NCI-H345 (cell line): ENCODE measurements at regions not wholly inside any gene's neighbourhood (a gene's known extent, or its start where the extent isn't known, plus 50 kb on each side); places are given as distances from the start of the nearest gene placed in this dataset.
"Not testable (repeated sequence)": the region's sequence is repeated elsewhere in the genome, so short reads cannot be mapped to it uniquely, and the experiment has no call there.

Source experiments
- DNase-seq: peaks from one replicate; lab custom pipeline; 2025; lab: John Stamatoyannopoulos, UW

GRCh38 chr5:40347981-40348725 is 331.6 kb upstream of the PTGER4 start:
- no peak for DNase-seq

GRCh38 chr5:40346901-40347300 is 332.8 kb upstream of the PTGER4 start:
- DNase-seq = no peak

- not testable (repeated sequence) for DNase-seq
Observed at GRCh38 chr5:40338434-40338833, 341.3 kb upstream of the PTGER4 start.

- no peak for DNase-seq
Observed at GRCh38 chr5:40334242-40334635, 345.5 kb upstream of the PTGER4 start.

- no peak for DNase-seq
Observed at GRCh38 chr5:40333459-40334241, 346.1 kb upstream of the PTGER4 start.

- no peak for DNase-seq
Observed at GRCh38 chr5:40332970-40333369, 346.7 kb upstream of the PTGER4 start.

GRCh38 chr5:40331616-40332015 is 348.1 kb upstream of the PTGER4 start:
- no peak for DNase-seq

GRCh38 chr5:40321514-40321913 is 358.2 kb upstream of the PTGER4 start:
- no peak for DNase-seq

- no peak for DNase-seq
Observed at GRCh38 chr5:40318395-40318794, 361.3 kb upstream of the PTGER4 start.

- DNase-seq = no peak
Observed at GRCh38 chr5:40317023-40317422, 362.7 kb upstream of the PTGER4 start.

- DNase-seq = no peak
Observed at GRCh38 chr5:40315126-40315525, 364.6 kb upstream of the PTGER4 start.

GRCh38 chr5:40314275-40314674 is 365.4 kb upstream of the PTGER4 start:
- DNase-seq = no peak

GRCh38 chr5:40312205-40312604 is 367.5 kb upstream of the PTGER4 start:
- no peak for DNase-seq

GRCh38 chr5:40309851-40310250 is 369.9 kb upstream of the PTGER4 start:
- no peak for DNase-seq

GRCh38 chr5:40308867-40309266 is 370.8 kb upstream of the PTGER4 start:
- no peak for DNase-seq

- no peak for DNase-seq
Observed at GRCh38 chr5:40307920-40308319, 371.8 kb upstream of the PTGER4 start.

GRCh38 chr5:40306869-40307487 is 372.7 kb upstream of the PTGER4 start:
- no peak for DNase-seq

GRCh38 chr5:40292006-40292405 is 387.7 kb upstream of the PTGER4 start:
- DNase-seq = no peak

GRCh38 chr5:40291338-40291737 is 388.4 kb upstream of the PTGER4 start:
- no peak for DNase-seq

GRCh38 chr5:40288800-40289485 is 390.8 kb upstream of the PTGER4 start:
- no peak for DNase-seq

GRCh38 chr5:40284863-40285262 is 394.9 kb upstream of the PTGER4 start:
- no peak for DNase-seq

- no peak for DNase-seq
Observed at GRCh38 chr5:40278881-40279280, 400.8 kb upstream of the PTGER4 start.
